NT2/D1 (cell line): ENCODE measurements at regions not wholly inside any gene's neighbourhood (a gene's known extent, or its start where the extent isn't known, plus 50 kb on each side); places are given as distances from the start of the nearest gene placed in this dataset.

ENCODE experiments used
- SUZ12 ChIP-seq: IDR thresholded peaks from 2 replicates; pipeline ENCODE4 v1.6.1; 2011; ENCODE audit not compliant: insufficient read length, insufficient read depth; ENCODE audit errors: extremely low read depth
- YY1 ChIP-seq: IDR thresholded peaks from 2 replicates; pipeline ENCODE4 v1.6.1; 2011; ENCODE audit not compliant: insufficient read length, insufficient read depth
- ZNF274 ChIP-seq: IDR thresholded peaks from 2 replicates; pipeline ENCODE4 v1.6.1; 2011; ENCODE audit warnings: mild to moderate bottlenecking, low read depth, low read length

DNA sequence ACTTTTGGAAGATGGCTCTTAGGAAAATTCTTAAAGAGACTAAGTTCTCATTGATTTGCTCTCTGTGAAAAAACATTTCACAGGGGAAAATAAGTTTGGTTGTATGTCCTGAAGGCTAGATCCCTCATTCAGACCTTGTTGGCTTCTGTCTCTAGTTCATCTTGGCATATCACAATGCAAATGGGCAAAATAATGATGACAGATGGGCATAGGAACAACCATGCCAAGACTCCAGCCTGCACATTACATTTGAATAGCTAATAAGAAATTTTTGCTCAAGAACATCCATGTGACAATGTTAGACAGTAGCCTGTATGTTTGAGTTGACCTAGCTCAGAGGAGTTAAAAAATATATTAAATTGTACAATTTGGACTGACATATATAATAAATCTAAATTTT lies 292.9 kb downstream of the PLA2G4A start:
- TF ChIP-seq YY1 (no peak), ZNF274 (no peak), SUZ12 (no peak)
